Activated CD8-positive, alpha-beta T cell treated with anti-CD3 and anti-CD28 coated beads for 36 hours (primary cell): ENCODE measurements at regions not wholly inside any gene's neighbourhood (a gene's known extent, or its start where the extent isn't known, plus 50 kb on each side); places are given as distances from the start of the nearest gene placed in this dataset.
"Not testable (repeated sequence)": the region's sequence is repeated elsewhere in the genome, so short reads cannot be mapped to it uniquely, and the experiment has no call there.

Experiments used
- ATAC-seq: fragments of 200-7000 bp; cut with Tn5 transposase; one replicate; pipeline ENCODE4 v1.10.0; 2021; ENCODE audit warnings: mild to moderate bottlenecking, moderate library complexity
- CTCF ChIA-PET: fragments of 350-600 bp; sonication (Branson Sonifier 250); formaldehyde crosslinking; loops from one replicate; lab custom pipeline; 2021; ENCODE audit warnings: antibody characterized with exemption; lab: Charles Lee
- POLR2A ChIA-PET: fragments of 350-600 bp; sonication (Branson Sonifier 250); formaldehyde crosslinking; loops from one replicate; lab custom pipeline; 2021; ENCODE audit warnings: antibody characterized with exemption; lab: Charles Lee
- DNase-seq: peaks from one replicate; pipeline ENCODE4 v3.0.0-alpha.2; 2020
- H3K27ac Mint-ChIP-seq: one replicate; pipeline ENCODE4 v1.8.0; 2021; ENCODE audit warnings: mild to moderate bottlenecking, mixed read lengths
- H3K27me3 Mint-ChIP-seq: one replicate; pipeline ENCODE4 v1.8.0; 2021; ENCODE audit warnings: mixed read lengths
- H3K36me3 Mint-ChIP-seq: one replicate; pipeline ENCODE4 v1.8.0; 2021; ENCODE audit warnings: low read depth, mixed read lengths
- H3K4me1 Mint-ChIP-seq: one replicate; pipeline ENCODE4 v1.8.0; 2021; ENCODE audit warnings: low read depth, mixed read lengths
- H3K4me3 Mint-ChIP-seq: one replicate; pipeline ENCODE4 v1.8.0; 2021; ENCODE audit warnings: mild to moderate bottlenecking, moderate library complexity, mixed read lengths
- H3K9me3 Mint-ChIP-seq: one replicate; pipeline ENCODE4 v1.8.0; 2021; ENCODE audit warnings: mixed read lengths
- CTCF ChIP-seq: fragments of 200-600 bp; IDR thresholded peaks from one replicate; pipeline ENCODE4 v1.8.0; 2022; ENCODE audit warnings: antibody characterized with exemption, mild to moderate bottlenecking
- intact Hi-C: fragments of 100-400 bp; cut with micrococcal nuclease; formaldehyde crosslinking; loops from one replicate; pipeline ENCODE4 v1.10.0; 2022

DNA sequence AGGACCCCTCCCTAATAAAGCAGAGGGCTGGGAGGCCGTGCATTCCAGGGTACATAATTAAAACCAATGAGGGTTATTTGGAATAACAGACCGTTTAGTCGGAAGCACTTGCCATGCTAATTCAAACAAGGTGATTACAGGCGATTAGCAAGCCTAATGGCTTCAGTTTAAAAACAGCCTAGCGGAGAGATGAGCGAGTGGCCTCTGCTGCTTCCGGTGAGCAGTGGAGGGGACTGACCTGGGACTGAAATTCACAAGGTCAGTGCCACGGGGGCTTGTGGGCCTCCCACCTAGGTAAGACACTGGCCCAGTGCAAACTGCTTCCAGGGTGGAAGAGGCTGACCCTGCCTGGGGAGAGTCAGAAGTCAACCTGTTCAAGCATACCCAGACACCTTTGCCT, 56.8 kb upstream of the ALX4 start:
- ATAC-seq = no peak
- no peaks in the 10 kb centered on the region for H3K4me1 Mint-ChIP-seq
- no peak for TF ChIP-seq CTCF
- ChIA-PET CTCF (no interaction called here), POLR2A (interaction anchor here (0.6 kb wide), 1 partner anchor 93 kb away, joined by 3 read pairs; no protein-coding TSS in a partner anchor)
- H3K36me3 Mint-ChIP-seq = no peaks in the 10 kb centered on the region
- H3K27me3 Mint-ChIP-seq = no peaks in the 10 kb centered on the region
- no peak for DNase-seq
- H3K27ac Mint-ChIP-seq = no peak overlapping the region
- intact Hi-C loops = no loop called here
- H3K9me3 Mint-ChIP-seq = no peaks in the 10 kb centered on the region
- no peak overlapping the region for H3K4me3 Mint-ChIP-seq

DNA sequence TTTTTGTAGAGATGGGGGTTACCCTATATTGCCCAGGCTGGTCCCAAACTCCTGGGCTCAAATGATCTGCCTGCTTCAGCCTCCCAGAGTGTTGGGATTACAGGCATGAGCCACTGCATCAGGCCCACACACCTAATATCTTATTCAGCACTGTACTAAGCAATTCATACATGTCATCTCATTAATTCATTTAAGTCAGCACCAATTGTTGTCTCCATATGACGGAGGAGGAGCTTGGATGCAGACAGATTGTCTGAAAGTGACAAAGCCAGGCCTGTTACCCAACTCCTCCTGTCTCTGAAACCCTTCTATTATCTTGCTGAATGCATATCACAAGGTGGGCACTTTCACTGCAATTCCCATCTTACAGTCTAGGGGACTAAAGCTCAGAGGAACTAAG, 57.5 kb upstream of the ALX4 start:
- DNase-seq (no peak), ATAC-seq (no peak)
- H3K9me3 Mint-ChIP-seq = no peaks in the 10 kb centered on the region
- H3K27ac Mint-ChIP-seq = no peak overlapping the region
- H3K36me3 Mint-ChIP-seq = no peaks in the 10 kb centered on the region
- TF ChIP-seq CTCF = no peak
- no peak overlapping the region for H3K4me3 Mint-ChIP-seq
- CTCF ChIA-PET = no interaction called here
- no peaks in the 10 kb centered on the region for H3K27me3 Mint-ChIP-seq
- intact Hi-C loops = no loop called here
- POLR2A ChIA-PET = no interaction called here
- no peaks in the 10 kb centered on the region for H3K4me1 Mint-ChIP-seq

- H3K4me1 Mint-ChIP-seq = no peaks in the 10 kb centered on the region
- no peak overlapping the region for H3K27ac Mint-ChIP-seq
- ChIA-PET POLR2A (no interaction called here), CTCF (no interaction called here)
- TF ChIP-seq CTCF = no peak
- no peak for DNase-seq
- H3K27me3 Mint-ChIP-seq = no peaks in the 10 kb centered on the region
- H3K36me3 Mint-ChIP-seq = no peaks in the 10 kb centered on the region
- no peak for ATAC-seq
- no peak overlapping the region for H3K4me3 Mint-ChIP-seq
- intact Hi-C loops = no loop called here
- H3K9me3 Mint-ChIP-seq = no peaks in the 10 kb centered on the region
These were observed 58.9 kb upstream of the ALX4 start for GRCh38 chr11:44368886-44369285.

DNA sequence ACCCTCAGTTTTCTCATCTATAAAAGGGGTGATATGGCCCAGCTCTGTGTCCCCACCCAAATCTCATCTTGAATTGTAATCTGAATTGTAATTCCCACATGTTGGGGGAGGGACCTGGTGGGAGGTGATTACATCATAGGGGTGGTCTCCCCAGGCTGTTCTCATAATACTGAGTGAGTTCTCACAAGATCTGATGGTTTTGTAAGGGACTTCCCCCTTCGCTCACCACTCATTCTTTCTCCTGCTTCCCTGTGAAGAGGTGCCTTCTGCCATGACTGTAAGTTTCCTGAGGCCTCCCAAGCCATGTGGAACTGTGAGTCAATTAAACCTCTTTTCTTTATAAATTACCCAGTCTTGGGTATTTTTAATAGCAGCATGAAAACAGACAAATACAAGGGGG, 61.1 kb upstream of the ALX4 start:
- H3K27me3 Mint-ChIP-seq, intact Hi-C loops, H3K4me3 Mint-ChIP-seq, H3K36me3 Mint-ChIP-seq, POLR2A ChIA-PET, H3K9me3 Mint-ChIP-seq, H3K4me1 Mint-ChIP-seq, ATAC-seq, CTCF ChIA-PET, DNase-seq, H3K27ac Mint-ChIP-seq: not testable (repeated sequence)

DNA sequence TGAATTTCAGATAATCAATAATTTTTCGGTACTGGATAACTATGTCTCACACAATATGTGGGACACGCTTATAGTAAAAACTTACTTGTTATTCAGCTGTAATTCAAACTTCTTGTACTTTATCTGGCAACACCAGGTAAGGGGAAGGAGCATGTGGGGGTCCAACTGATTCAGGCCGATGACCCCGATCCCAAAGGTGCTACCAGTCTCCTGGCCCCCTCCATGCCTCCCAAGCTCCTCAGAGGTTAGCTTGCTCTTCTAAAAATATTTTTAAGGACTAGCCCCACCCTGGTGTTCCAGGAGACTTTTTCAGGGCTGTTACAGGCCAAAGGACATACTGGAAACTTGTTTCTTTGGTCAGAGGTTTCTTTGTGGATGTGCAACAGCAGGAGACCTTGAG, 61.8 kb upstream of the ALX4 start:
- CTCF ChIA-PET = interaction anchor here (1.2 kb wide), 1 partner anchor 16 kb away, joined by 3 read pairs; no protein-coding TSS in a partner anchor
- intact Hi-C loops = no loop called here
- Mint-ChIP-seq H3K27me3 (no peaks in the 10 kb centered on the region), H3K27ac (no peak overlapping the region), H3K4me1 (no peaks in the 10 kb centered on the region), H3K9me3 (no peaks in the 10 kb centered on the region), H3K4me3 (no peak overlapping the region), H3K36me3 (no peaks in the 10 kb centered on the region)
- DNase-seq = no peak
- ATAC-seq = no peak
- POLR2A ChIA-PET = no interaction called here
- no peak for TF ChIP-seq CTCF

DNA sequence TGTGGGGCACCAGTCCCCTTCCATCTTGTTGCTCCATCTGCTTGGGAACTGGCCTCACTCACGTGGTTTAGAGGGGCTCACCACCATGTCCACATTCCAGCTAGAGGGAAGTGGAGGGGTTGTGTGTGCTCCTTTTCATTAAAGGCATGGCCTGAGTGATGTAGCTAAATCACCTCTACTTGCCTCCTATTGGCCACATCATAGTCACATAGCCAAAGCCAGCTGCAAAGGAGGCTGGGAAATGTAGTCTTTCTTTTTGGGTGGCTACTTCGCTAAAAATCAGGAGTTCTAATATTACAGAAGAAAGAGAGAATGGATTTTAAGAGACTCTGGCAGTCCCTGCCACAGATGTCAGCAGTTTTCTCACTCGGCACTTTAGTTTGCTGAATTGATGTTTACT, 63.0 kb upstream of the ALX4 start:
- H3K4me3 Mint-ChIP-seq = no peak overlapping the region
- H3K27ac Mint-ChIP-seq = no peak overlapping the region
- no peaks in the 10 kb centered on the region for H3K4me1 Mint-ChIP-seq
- H3K27me3 Mint-ChIP-seq = no peaks in the 10 kb centered on the region
- H3K36me3 Mint-ChIP-seq = no peaks in the 10 kb centered on the region
- ATAC-seq (no peak), DNase-seq (no peak)
- CTCF ChIA-PET = interaction anchor here (1.2 kb wide), 1 partner anchor 15 kb away, joined by 3 read pairs; no protein-coding TSS in a partner anchor
- intact Hi-C loops = no loop called here
- POLR2A ChIA-PET = no interaction called here
- no peak for TF ChIP-seq CTCF
- H3K9me3 Mint-ChIP-seq = no peaks in the 10 kb centered on the region
